ENCODE measurements at regions not wholly inside any gene's neighbourhood (a gene's known extent, or its start where the extent isn't known, plus 50 kb on each side); places are given as distances from the start of the nearest gene placed in this dataset.

DNA sequence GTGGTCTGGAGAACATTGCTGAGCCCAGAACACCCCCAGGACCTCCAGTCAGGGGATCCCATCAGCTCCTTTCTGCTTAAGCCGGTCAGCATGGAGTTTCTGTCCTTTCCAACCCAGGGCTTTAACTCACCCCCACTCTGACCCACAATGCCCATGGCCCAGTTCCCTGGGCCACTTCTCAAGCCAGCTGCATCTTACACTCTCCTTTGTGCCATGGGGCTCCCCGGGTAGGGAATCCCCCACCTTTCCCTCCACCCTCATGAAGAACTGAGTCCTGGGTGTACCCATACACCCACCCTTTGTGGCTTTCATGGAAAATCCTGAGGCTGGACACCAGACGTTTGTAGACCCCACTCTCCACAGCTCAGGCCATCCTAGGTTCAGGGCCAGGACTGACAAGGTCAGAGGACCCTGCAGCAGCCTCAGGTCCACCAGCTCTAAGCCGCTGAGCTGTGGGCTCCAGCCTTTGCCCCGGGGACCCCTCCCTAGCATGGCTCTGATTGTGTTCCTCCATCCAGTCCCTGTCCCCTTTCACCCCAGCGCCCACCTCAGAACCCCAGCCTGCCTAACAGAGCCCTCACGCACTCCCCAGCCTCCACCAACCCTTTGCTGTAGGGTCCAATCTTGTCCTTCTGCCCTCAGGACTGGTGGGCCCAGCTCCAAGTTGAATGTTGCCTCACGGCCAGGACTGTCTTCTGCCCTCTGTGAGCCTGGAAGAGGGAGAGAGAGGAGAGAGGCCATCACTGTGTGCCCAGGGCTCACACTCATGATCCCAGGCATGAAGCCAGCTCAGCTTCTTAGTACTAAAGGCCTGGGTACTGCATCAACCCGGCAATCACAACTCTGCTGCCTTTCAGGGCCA lies 394.8 kb downstream of the MATN1 start:
- H3K27me3 ChIP-seq (replicated peaks in 1 of 7) = peaks cover 0 to 10% (median 0%) of the 10 kb centered on the region in 7 donors
- H3K36me3 ChIP-seq = no peaks in the 10 kb centered on the region
- DNase-seq = no peak
- H3K27ac ChIP-seq = no peak overlapping the region
- no peaks in the 10 kb centered on the region for H3K4me1 ChIP-seq
- H3K9me3 ChIP-seq = no peaks in the 10 kb centered on the region
- TF ChIP-seq, protein P1, sequence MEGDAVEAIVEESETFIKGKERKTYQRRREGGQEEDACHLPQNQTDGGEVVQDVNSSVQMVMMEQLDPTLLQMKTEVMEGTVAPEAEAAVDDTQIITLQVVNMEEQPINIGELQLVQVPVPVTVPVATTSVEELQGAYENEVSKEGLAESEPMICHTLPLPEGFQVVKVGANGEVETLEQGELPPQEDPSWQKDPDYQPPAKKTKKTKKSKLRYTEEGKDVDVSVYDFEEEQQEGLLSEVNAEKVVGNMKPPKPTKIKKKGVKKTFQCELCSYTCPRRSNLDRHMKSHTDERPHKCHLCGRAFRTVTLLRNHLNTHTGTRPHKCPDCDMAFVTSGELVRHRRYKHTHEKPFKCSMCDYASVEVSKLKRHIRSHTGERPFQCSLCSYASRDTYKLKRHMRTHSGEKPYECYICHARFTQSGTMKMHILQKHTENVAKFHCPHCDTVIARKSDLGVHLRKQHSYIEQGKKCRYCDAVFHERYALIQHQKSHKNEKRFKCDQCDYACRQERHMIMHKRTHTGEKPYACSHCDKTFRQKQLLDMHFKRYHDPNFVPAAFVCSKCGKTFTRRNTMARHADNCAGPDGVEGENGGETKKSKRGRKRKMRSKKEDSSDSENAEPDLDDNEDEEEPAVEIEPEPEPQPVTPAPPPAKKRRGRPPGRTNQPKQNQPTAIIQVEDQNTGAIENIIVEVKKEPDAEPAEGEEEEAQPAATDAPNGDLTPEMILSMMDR (IDR thresholded peaks at IDR 0.05 in 8 of 11, conservative IDR thresholded peaks at IDR 0.05 in 3 of 11) = no peak
- TF ChIP-seq POLR2AphosphoS5 (IDR thresholded peaks at IDR 0.05) = no peak
- TF ChIP-seq POLR2A (IDR thresholded peaks at IDR 0.05) = no peak
- 77 to 82% (median 81%) methylated on average over 7 to 9 of the region's 9 CpGs for WGBS, 5 donors
- intact Hi-C loops (cut with DNase I; ENCODE audit: low total_unique reads) = no loop called here
- H3K4me3 ChIP-seq = no peak overlapping the region

DNA sequence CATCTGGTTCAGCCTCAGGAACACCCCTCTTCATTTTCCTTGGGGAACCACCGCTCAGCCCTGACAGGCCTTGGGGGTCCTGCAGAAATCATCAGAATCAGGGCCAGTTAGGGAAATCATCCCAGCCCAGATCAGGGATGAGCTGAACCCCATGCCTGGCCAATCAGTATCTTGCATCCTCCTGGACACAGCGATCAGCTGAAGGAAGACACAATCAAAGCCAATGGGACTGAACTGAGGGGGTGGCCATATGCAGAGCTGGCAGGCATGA lies 395.4 kb downstream of the MATN1 start:
- Histone ChIP-seq H3K36me3 (no peaks in the 10 kb centered on the region), H3K4me3 (no peak overlapping the region), H3K9me3 (no peaks in the 10 kb centered on the region), H3K27ac (no peak overlapping the region), H3K4me1 (no peaks in the 10 kb centered on the region), H3K27me3 (replicated peaks in 1 of 7) (peaks cover 0 to 15% (median 0%) of the 10 kb centered on the region in 7 donors)
- intact Hi-C loops (cut with DNase I; ENCODE audit: low total_unique reads) = no loop called here
- WGBS, 5 donors = 92 to 97% (median 96%) methylated on average over 2 of the region's 2 CpGs
- TF ChIP-seq POLR2AphosphoS5 (IDR thresholded peaks at IDR 0.05) (no peak), POLR2A (IDR thresholded peaks at IDR 0.05) (no peak)
- no peak for DNase-seq

DNA sequence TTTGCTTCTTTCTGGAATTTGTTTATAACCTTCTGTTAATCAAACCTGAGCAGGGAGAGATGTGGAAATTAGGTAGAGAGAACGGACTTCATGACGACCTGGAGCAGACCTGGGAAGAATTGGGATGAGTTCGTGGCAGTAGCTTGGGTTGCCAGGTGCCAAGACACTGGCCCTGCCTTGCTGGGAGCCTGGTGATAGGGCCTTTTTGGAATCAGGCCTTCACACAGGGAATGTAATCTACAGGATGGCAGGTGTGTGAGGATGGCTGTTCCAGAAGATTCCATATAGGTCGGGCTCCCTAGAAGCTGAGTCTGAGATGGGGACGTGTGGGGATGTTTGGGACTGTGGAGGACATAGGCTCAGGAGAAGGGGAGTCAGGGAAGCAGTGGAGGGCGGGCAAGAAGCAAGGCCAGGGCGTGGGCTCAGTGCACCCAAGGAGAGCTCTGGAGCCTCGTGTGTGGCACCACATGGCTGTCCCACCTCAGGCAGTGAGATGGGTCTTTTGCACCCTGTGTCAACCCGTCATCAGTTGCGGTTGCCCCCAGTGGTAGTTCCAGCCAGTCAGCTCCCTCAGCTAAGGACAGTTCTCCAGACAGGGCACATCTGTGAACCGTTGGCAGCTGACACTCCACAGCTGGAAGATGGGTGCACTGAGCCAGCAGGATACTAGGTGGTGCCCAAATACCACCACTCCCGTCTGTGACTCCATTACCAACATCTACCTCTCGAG lies 395.9 kb downstream of the MATN1 start:
- H3K4me3 ChIP-seq = no peak overlapping the region
- H3K27me3 ChIP-seq (replicated peaks in 1 of 7) = peaks cover 0 to 20% (median 0%) of the 10 kb centered on the region in 7 donors
- no peak for TF ChIP-seq POLR2AphosphoS5 (IDR thresholded peaks at IDR 0.05)
- TF ChIP-seq, protein P1 (IDR thresholded peaks at IDR 0.05 in 8 of 11, conservative IDR thresholded peaks at IDR 0.05 in 3 of 11) = no peak
- no peak for TF ChIP-seq POLR2A (IDR thresholded peaks at IDR 0.05)
- intact Hi-C loops (cut with DNase I; ENCODE audit: low total_unique reads) = no loop called here
- WGBS, 5 donors = 70 to 84% (median 72%) methylated on average over 12 to 13 of the region's 13 CpGs
- no peaks in the 10 kb centered on the region for H3K9me3 ChIP-seq
- H3K36me3 ChIP-seq = no peaks in the 10 kb centered on the region
- H3K4me1 ChIP-seq = no peaks in the 10 kb centered on the region
- no peak for DNase-seq
- no peak overlapping the region for H3K27ac ChIP-seq

DNA sequence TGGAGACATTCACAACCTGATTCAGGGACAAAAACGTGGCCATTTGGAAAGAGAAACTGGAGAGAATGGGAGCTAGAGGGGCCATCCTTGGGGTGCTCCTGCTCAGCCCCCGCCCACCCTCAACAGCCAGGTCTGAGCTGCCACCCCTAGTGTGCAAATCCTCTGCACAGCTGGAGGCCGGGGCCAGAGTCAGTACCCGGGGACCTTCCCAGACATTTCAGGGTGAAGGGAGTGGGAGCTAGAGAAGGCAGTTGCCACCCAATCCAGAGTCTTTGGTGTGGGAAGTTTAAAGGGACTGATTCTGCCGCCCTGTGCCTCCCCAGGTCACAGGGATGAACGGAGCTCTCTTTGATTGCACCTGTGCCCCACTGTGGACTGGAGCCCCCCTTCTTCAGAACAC lies 397.4 kb downstream of the MATN1 start:
- intact Hi-C loops (cut with DNase I; ENCODE audit: low total_unique reads) = no loop called here
- WGBS, 5 donors = 66 to 75% (median 73%) methylated on average over 6 of the region's 6 CpGs
- no peaks in the 10 kb centered on the region for H3K9me3 ChIP-seq
- H3K27ac ChIP-seq = no peak overlapping the region
- DNase-seq = no peak
- peaks cover 0 to 31% (median 0%) of the 10 kb centered on the region in 7 donors for H3K27me3 ChIP-seq (replicated peaks in 1 of 7)
- TF ChIP-seq, protein P1 (IDR thresholded peaks at IDR 0.05 in 8 of 11, conservative IDR thresholded peaks at IDR 0.05 in 3 of 11) = no peak
- TF ChIP-seq POLR2A (IDR thresholded peaks at IDR 0.05) (no peak), POLR2AphosphoS5 (IDR thresholded peaks at IDR 0.05) (no peak)
- no peaks in the 10 kb centered on the region for H3K36me3 ChIP-seq
- no peak overlapping the region for H3K4me3 ChIP-seq
- H3K4me1 ChIP-seq = no peaks in the 10 kb centered on the region

Measured in spleen (tissue), 11 donors.